ENCODE measurements at regions not wholly inside any gene's neighbourhood (a gene's known extent, or its start where the extent isn't known, plus 50 kb on each side); places are given as distances from the start of the nearest gene placed in this dataset.
"Not testable (repeated sequence)": the region's sequence is repeated elsewhere in the genome, so short reads cannot be mapped to it uniquely, and the experiment has no call there.

DNA sequence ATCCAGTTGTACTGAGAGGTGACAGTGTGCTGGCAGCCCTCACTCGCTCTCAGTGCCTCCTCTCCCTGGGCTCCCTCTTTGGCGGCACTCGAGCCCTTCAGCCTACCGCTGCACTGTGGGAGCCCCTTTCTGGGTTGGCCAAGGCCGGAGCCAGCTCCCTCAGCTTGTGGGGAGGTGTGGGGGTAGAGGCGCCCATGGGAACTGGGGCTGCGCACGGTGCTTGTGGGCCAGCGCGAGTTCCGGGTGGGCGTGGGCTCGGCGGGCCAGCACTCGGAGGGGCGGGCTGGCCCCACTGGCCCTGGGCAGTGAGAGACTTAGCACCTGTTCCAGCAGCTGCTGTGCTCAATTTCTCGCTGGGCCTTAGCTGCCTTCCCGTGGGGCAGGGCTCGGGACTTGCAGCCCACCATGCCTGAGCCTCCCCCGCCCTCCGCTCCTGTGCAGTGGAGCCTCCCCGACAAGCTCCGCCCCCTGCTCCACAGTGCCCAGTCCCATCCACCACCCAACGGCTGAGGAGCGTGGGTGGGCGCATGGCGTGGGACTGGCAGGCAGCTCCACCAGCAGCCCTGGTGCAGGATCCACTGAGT is 342.2 kb upstream of the ZNF608 start (continued):
- TF ChIP-seq, protein P1, sequence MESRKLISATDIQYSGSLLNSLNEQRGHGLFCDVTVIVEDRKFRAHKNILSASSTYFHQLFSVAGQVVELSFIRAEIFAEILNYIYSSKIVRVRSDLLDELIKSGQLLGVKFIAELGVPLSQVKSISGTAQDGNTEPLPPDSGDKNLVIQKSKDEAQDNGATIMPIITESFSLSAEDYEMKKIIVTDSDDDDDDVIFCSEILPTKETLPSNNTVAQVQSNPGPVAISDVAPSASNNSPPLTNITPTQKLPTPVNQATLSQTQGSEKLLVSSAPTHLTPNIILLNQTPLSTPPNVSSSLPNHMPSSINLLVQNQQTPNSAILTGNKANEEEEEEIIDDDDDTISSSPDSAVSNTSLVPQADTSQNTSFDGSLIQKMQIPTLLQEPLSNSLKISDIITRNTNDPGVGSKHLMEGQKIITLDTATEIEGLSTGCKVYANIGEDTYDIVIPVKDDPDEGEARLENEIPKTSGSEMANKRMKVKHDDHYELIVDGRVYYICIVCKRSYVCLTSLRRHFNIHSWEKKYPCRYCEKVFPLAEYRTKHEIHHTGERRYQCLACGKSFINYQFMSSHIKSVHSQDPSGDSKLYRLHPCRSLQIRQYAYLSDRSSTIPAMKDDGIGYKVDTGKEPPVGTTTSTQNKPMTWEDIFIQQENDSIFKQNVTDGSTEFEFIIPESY (IDR thresholded peaks at IDR 0.05) = no peak
- no peak for TF ChIP-seq TAF1 (conservative IDR thresholded peaks at IDR 0.05)
- TF ChIP-seq, protein P2, sequence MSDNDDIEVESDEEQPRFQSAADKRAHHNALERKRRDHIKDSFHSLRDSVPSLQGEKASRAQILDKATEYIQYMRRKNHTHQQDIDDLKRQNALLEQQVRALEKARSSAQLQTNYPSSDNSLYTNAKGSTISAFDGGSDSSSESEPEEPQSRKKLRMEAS (IDR thresholded peaks at IDR 0.05) = no peak
- no peak for TF ChIP-seq JUND (IDR thresholded peaks at IDR 0.05)
- TF ChIP-seq RXRA (IDR thresholded peaks at IDR 0.05) = no peak
- no peak for TF ChIP-seq FOXA1 (IDR thresholded peaks at IDR 0.05)
- TF ChIP-seq HNF4A (conservative IDR thresholded peaks at IDR 0.05) = no peak
- no peak for TF ChIP-seq GABPA (IDR thresholded peaks at IDR 0.05 in 1 of 2, conservative IDR thresholded peaks at IDR 0.05 in 1 of 2)
- TF ChIP-seq YY1 (IDR thresholded peaks at IDR 0.05) = no peak
- TF ChIP-seq EGR1 (IDR thresholded peaks at IDR 0.05; ENCODE audit: low read depth in 2 of 2) = no peak
- TF ChIP-seq SP1 (IDR thresholded peaks at IDR 0.05) = no peak

DNA sequence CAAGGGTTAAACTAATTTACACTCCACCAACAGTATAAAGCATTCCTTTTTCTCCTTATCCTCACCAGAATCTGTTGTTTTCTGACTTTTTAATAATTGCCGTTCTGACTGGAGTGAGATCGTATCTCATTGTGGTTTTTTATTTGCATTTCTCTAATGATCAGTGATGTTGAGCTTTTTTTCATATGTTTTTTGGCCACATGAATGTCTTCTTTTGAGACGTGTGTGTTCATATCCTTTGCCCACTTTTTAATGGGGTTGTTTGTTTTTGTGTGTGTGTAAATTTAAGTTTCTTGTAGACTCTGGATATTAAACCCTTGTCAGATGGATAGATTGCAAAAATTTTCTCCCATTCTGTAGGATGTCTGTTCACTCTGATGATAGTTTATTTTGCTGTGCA is 345.7 kb upstream of the ZNF608 start:
- not testable (repeated sequence) for H3K4me1 ChIP-seq (ENCODE audit: control insufficient read depth in 4 of 4, insufficient read depth in 4 of 4, low read length in 3 of 4); H3K9me3 ChIP-seq (ENCODE audit: control insufficient read depth in 4 of 4, low read length in 3 of 4); DNase-seq (ENCODE audit: low spot score); H3K4me3 ChIP-seq (ENCODE audit: low read depth in 1 of 3, low read length in 3 of 3); H3K27ac ChIP-seq (ENCODE audit: low read depth in 1 of 2, low read length in 2 of 2); H3K36me3 ChIP-seq (ENCODE audit: control insufficient read depth in 4 of 4, insufficient read depth in 3 of 4, low read depth in 1 of 4, low read length in 3 of 4); H3K27me3 ChIP-seq (ENCODE audit: control insufficient read depth in 4 of 4, insufficient read depth in 4 of 4, low read length in 3 of 4); H3K9ac ChIP-seq (ENCODE audit: low read depth in 1 of 2, low read length in 2 of 2)
- 92% methylated on average over 3 of the region's 3 CpGs for WGBS

DNA sequence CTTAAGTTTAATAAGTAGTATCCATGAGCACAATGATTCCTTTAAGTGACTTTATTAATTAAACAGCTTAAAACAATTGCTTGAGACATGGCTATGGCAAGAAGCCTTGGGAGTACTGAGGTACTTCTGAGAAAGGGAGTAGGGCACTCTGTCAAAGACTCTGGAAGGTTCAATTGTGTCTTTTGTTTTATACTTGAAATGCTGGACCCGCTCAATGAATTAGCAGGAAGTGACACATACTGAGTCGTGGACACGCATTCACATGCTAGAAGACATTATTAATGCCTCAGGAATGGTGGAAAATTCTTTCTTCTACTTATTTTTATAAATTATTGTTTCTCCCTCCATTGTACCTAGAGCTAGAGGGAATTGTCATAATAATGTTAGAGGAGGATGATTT is 347.3 kb upstream of the ZNF608 start:
- no peak for DNase-seq (ENCODE audit: low spot score)

More for the DNA sequence above, 347.3 kb upstream of the ZNF608 start:
- H3K9ac ChIP-seq (ENCODE audit: low read depth in 1 of 2, low read length in 2 of 2) = no peak overlapping the region
- no peak overlapping the region for H3K27ac ChIP-seq (ENCODE audit: low read depth in 1 of 2, low read length in 2 of 2)
- H3K4me1 ChIP-seq (ENCODE audit: control insufficient read depth in 4 of 4, insufficient read depth in 4 of 4, low read length in 3 of 4) = no peaks in the 10 kb centered on the region
- WGBS = 96% methylated on average over 3 of the region's 3 CpGs
- H3K9me3 ChIP-seq (ENCODE audit: control insufficient read depth in 4 of 4, low read length in 3 of 4) = peaks cover 0 to 4% (median 0%) of the 10 kb centered on the region in 4 donors
- H3K36me3 ChIP-seq (ENCODE audit: control insufficient read depth in 4 of 4, insufficient read depth in 3 of 4, low read depth in 1 of 4, low read length in 3 of 4) = no peaks in the 10 kb centered on the region
- no peak overlapping the region for H3K4me3 ChIP-seq (ENCODE audit: low read depth in 1 of 3, low read length in 3 of 3)
- no peak for TF ChIP-seq TAF1 (conservative IDR thresholded peaks at IDR 0.05)
- no peak for TF ChIP-seq YY1 (IDR thresholded peaks at IDR 0.05)
- TF ChIP-seq RAD21 (IDR thresholded peaks at IDR 0.05) = no peak
- TF ChIP-seq, protein P3, sequence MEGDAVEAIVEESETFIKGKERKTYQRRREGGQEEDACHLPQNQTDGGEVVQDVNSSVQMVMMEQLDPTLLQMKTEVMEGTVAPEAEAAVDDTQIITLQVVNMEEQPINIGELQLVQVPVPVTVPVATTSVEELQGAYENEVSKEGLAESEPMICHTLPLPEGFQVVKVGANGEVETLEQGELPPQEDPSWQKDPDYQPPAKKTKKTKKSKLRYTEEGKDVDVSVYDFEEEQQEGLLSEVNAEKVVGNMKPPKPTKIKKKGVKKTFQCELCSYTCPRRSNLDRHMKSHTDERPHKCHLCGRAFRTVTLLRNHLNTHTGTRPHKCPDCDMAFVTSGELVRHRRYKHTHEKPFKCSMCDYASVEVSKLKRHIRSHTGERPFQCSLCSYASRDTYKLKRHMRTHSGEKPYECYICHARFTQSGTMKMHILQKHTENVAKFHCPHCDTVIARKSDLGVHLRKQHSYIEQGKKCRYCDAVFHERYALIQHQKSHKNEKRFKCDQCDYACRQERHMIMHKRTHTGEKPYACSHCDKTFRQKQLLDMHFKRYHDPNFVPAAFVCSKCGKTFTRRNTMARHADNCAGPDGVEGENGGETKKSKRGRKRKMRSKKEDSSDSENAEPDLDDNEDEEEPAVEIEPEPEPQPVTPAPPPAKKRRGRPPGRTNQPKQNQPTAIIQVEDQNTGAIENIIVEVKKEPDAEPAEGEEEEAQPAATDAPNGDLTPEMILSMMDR (IDR thresholded peaks at IDR 0.05; ENCODE audit: low read depth, low read length, missing input control) = no peak
- no peak for TF ChIP-seq HNF4G (IDR thresholded peaks at IDR 0.05)
- TF ChIP-seq EGR1 (IDR thresholded peaks at IDR 0.05; ENCODE audit: low read depth in 2 of 2) = no peak
- no peak for TF ChIP-seq SP1 (IDR thresholded peaks at IDR 0.05)
- no peak for TF ChIP-seq HNF4A (conservative IDR thresholded peaks at IDR 0.05)
- no peak for TF ChIP-seq NR2F2 (IDR thresholded peaks at IDR 0.05)
- no peaks in the 10 kb centered on the region for H3K27me3 ChIP-seq (ENCODE audit: control insufficient read depth in 4 of 4, insufficient read depth in 4 of 4, low read length in 3 of 4)

Measured in liver (tissue), 8 donors.